GM19351 (cell line): ENCODE measurements at regions not wholly inside any gene's neighbourhood (a gene's known extent, or its start where the extent isn't known, plus 50 kb on each side); places are given as distances from the start of the nearest gene placed in this dataset.

ENCODE experiments used
- ATAC-seq: cut with Tn5 transposase; IDR thresholded peaks from one replicate; pipeline ENCODE4 v1.9.1; 2021; ENCODE audit warnings: mild to moderate bottlenecking, moderate library complexity; ENCODE audit not compliant: unreplicated experiment

DNA sequence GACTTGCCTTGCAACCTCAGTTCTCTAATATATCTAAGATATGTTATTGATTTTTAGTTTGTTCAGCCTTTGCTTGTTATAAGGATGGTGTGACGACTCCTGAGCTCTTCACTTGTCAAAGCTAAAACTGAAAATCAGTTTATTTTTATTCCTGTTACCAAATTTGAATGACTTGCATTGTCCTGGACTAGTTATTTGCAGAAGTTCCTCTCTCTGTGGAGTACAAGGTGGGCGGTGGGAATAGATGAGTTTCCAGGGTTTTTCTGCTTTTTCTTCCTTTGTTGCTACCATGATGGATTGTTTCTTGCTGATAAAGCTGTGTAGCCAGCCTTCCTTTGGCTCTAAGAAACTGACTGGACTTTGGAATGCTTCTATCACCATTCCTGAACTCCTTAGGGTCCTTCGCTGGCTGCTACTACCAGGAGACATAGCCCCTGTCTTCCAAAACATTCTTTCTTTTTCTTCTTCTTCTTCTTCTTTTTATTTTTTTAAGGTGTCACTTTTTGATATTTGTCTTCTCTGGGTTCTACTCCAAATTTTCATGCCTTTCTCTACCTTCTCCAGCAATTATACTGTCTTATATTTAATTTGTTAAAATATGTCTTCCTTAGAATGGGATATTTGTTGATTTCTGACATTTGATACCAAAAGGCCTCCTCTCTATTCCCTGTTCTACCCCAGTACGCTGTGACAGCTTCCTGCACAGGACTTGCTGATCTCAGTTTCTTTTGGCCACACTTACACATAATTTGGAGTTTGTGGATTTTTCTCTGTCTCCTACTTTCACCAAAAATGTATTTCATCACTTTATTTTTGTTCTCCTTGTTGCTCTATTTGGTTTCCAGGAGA, 145.1 kb upstream of the THRB start:
- ATAC-seq: no peak

DNA sequence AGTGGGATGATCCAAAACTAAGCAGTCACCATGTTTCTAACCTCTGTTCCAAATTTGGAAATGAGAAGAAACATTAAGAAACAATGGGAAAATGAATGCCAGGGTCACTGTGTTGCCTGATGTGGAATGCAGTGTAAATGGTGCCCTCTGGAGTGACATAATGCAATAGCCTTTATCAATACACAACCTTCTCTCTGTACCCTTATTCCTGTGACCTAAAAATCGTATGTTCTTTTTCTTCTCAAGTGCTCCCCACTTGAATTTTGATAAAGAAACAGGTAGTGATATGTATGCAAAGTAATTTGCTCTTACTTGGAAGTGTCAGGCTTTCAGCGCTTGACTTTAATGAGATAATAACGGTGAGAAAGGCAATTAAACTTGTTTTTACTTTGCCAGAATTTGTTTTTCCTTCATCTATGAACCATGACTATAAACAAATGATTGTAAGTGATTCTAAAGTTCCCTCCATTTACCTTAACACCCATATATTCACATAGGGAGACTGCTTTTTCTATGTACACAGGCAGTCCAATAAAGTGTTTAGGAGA, 145.8 kb upstream of the THRB start:
- no peak for ATAC-seq

DNA sequence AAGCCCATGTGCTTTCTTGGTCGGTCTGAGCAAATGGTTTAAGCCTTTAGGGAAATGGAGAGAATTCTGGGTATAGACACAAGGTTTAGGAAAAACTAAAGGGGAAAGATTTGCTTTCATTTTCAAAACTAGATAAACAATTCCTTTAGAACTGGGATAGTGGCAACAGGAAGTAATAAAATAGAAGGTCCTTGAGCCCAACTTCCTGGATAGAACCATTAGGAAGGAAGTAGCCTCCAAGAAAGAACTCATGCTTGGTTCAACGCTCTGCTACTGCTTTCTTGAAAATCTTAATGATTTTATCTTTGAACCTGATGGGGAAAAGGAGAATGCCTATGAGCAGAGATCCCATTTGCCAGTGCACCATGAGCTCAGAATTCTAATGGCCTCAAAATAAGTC, 147.0 kb upstream of the THRB start:
- ATAC-seq: no peak

DNA sequence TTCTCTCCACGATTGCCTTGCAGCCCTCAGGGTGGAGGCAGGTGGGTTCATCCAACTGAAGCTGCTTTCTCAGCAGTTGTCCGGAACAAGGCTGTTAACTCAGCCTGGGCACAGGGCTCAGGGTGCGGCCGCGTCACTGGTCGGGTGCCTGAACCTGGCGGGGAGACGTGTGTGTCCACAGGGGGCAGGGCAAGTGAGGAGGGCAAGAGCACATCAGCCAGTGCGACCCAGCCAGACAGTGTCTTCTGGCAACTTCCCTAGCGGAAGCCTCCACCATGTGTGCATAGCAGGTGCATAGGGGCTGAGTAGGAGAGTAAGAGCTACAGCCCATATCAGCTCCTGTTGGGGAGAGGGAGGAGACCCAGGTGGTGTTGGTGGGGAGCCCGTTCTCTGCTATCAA, 150.4 kb upstream of the THRB start:
- no peak for ATAC-seq

DNA sequence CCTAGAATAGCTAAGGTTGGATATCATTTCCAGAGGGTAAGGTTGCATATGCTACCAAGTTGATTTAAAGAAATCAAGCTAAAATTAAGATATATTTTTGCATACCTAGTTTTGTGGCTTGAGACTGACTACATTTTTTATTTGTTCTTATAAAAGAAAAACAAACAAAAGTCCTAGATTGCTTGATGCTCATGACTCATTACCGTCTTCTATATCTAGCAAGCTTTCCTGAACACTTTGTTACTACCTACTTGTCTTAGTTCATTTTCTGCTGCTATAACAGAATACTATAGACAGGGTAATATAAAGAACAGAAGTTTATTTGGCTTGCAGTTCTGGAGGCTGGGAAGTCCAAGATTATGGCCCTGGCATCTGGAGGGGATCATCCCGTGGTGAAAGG, 152.1 kb upstream of the THRB start:
- ATAC-seq: no peak

DNA sequence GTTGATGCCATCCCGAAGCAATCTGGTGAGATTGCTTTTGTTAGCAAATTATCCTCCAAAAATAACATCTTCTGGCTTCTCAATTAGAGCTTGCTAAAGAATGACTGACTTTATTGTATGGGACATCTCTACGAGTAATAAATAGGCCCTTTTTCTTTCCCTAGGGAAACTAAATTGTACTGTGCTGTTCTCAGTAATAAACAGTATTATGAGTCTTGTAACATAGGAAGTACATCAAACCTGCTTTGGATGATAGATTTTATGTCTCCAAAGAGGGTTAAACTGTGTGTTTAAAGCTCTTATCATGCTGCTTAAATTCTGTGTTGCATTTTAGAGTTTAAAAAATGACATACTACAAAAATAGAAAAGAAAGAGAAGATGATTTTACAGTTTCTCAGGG, 153.4 kb upstream of the THRB start:
- ATAC-seq: no peak

DNA sequence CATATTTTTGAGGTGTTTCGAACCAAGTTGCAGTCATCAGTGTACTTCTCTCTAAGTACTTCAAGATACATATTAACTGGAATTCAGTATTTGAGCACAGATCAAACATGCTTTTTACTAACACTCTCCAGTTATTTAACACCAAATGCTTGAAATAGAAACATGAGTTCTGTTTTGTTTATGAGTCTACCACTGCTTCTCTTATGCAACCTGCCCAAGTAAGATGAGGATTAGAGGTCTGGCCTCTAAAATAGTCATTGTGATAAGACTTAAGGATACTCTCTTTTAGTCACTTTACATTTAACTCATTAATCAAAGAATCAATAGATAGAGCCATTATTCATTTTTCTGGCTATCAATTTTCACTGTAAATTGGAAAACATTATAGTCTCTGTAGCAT, 156.2 kb upstream of the THRB start:
- no peak for ATAC-seq

DNA sequence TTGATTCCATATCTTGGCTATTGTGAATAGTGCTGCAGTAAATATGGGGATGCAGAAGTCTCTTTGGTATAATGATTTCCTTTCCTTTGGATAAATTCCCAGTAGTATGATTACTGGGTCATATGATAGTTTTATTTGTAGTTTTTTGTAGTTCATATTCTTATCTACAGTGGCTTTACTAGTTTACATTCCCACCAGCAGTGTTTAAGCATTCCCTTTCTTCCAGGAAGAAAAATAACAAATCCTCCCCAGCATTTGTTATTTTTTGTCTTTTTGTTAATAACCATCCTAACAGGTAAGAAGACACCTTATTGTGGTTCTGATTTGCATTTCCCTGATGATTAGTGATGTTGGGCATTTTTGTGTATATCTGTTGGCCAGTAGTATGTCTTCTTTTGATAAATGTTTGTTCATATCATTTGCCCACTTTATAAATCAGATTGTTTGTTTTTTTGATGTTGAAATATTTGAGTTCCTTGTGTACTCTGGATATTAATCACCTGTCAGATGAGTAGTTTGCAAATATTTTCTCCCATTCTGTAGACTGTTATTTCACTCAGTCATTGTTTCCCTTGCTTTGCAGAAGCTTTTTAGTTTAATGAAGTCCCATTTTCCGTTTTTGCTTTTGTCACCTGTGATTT, 163.3 kb upstream of the THRB start:
- no peak for ATAC-seq

DNA sequence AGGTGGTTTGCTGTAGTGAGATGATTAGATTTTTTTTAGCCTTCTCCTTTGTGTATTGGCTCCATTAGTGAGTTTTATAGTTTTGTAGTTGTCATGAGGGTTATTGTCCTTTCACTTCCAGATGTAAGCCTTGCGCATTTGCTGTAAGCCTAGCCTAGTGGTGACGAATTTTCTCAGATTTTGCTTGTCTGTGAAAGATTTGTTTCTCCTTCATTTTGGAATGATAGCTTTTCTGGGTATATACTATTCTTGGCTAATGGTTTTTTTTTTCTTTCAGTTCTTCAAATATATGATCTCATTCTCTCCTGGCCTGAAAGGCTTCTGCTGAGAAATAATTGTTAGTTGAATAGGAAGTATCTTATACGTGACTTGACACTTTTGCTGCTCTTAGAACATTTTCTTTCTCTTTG, 166.5 kb upstream of the THRB start:
- no peak for ATAC-seq

DNA sequence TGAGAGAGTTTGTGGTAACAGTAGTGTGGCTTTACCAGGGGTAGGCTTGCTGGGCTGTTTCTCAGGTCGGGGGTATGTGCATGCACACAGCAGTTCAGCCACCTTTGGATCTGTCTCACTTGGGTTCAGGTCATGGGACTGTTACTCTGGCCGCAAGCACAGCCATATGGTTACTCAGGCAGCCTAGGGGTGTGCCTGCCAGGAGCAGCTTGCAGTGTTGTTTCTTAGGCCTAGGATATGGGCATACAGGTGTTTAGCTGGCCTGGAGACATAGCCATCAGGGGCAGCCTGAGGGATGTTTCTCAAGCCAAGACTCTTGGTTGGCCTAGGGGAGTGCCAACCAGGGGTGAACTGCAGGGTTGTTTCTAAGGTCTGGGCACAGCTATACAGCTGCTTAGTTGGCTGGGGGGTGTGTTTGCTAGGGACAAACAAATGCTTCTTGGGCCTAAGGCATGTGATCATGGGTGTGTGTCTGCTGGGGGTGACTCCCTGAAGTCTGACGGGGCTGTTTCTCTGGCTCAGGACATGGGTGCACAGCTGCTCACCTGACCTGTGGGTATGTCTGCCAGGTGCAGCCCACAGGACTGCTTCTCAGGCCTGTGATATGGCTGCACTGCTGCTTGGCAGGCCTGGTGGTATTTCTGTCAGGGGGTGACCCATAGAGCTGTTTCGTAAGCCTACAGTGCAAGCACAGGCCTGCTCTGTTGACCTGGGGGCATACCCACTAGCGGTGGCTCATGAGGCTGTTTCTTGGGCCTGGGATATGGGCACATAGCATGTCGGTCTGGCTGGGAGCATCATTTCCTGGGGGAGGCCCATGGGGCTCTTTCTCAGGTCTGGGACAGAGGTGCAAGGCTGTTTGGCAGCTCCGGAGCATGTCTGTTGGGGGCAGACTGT, 168.0 kb upstream of the THRB start:
- no peak for ATAC-seq

DNA sequence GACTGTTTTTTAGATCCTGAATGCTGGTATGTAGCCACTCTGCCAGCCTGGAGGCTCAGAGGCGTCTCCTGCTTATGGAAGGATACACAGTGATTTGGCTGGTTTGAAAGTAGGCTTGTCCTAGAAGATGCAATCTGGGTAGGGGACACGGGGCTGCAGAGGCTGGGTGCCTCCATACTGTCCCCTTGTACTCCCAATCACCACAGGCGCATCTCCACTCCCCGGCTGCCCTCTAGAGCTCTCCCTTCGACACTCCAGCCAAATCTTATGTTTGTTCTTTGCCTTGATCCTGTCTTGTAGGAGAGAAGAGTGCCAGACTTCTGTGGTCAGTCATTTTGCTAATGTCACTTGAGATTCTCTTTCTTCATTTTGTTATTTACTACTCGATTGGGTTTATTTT, 168.8 kb upstream of the THRB start:
- no peak for ATAC-seq

DNA sequence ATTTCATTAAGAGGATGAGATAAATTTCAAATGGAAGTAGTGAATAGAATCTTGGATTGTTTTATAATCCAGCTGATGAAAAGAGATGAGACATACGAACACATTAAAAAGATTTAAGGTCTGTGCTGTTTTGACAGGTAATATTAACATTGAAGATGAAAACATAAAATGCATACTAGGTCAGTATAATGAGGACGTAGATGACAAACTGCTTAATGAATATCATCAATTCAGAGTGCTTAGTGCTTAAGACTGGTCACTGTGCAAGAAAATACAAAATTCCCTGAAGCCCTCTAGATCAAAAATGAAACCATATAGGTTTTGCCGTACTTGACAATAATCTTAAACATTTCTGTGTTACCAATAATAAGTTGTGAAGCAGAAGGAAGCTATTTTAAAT, 173.4 kb upstream of the THRB start:
- ATAC-seq: no peak

DNA sequence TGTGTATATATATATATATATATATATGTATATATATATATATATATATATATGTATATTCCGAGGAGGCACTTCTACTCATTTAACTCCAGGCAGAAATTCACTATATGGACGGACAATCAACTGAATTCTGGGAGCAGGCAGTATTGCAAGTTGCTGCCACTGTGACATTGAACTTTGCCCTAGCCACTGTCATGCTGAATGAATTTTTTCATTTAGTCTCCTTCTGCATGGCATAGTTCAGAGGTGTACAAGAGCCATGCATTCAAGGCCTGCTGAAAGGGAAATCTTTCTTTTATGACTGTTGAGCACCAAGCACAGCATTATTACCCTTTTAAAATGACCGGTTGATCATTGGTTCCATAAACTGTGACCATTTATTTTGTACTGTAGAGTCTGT, 176.2 kb upstream of the THRB start:
- no peak for ATAC-seq

DNA sequence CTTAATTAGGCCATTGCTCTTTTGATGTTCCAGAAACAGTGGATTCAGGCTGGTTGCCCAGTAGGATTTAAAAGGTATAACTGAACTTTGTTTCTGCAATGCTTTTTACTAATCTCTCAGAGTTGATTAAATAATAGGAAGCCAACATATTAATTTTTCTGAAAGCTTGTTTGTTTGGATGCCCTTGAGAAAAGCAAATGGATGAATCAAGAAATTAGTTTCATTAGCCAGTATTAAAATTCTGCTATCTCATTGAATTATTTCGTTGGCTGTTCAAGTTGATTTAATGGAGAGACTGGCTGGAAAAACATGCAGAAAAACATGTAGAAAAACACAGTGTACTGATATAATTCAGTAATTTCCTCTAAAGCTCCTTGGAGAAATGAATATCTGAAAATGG, 178.9 kb upstream of the THRB start:
- ATAC-seq: no peak

DNA sequence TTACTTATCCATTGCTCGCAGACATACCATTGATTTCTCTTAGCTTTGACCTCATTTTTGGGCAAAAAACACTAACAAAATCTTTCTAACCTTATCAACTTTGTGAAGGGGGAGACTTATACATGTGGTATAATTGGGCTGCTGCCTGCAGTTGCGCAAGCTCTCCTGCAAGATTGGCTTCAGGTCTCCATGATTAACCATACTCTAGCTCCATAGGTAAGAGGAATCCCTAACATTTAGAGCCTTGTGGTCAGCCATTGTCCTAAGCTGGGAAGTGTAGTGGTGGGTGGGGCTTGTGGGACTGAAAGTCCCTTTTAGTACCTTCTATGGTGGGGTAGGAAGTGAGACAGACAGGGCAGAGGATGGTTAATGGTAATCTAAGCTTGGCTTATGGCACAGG, 179.6 kb upstream of the THRB start:
- ATAC-seq: no peak

DNA sequence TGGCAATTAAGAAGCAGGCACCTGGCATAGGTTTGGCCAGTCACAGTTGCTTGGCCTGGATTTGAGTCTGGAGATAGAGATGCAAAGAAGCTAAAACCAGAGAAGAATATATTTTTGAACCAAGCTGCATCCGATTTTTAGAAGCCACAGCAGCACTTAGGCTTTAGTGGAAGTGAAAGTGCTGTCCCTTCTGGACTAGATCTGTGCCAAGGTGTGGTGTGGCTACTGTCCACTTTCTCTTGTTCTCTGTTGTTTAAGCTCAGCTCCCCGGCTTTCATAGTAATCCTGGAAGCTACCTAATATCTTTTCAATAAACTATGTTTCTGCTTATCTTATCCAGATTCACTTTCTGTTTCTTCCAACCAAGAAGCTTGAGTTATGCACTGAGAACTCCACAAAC, 183.4 kb upstream of the THRB start:
- peak; percentile 34 for ATAC-seq

DNA sequence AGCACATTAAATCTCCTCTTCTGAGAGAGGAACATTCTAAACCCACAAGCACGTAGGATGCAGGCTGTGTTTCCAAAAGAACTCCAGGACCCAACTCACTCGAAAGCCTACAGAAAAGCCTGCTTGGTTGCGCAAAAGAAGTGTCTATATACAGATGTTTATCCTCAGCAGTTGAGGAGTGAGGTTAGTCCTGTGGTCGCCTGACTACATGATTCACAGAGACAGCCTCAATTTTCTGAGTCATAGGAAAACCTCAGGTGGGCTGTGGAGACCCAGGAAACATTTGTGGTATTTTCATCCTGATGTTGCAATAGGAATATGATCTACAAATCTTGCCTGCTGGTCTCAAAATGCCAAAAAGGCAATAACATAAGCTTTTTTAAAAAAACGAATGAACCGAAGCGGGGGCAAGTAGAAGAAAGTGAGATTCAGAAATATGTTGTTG, 183.8 kb upstream of the THRB start:
- ATAC-seq: peak; percentile 47

DNA sequence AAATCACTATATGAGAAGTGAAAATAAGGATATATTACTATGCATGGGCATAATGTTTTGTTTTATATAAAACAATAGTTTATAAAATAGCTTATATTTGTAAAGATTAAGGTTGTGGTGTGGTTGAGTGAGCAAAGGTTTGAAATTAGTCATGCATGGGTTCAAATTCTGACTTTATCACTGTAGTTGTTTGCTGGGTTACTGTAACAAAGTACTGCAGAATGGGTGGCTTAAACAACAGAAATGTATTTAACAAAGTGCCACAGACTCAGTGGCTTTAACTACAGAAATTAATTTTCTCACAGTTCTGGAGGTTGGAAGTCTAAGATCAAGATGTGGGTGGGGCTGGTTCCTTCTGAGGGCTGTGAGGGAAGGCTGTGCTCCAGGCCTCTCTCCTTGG, 184.8 kb upstream of the THRB start:
- ATAC-seq: no peak

DNA sequence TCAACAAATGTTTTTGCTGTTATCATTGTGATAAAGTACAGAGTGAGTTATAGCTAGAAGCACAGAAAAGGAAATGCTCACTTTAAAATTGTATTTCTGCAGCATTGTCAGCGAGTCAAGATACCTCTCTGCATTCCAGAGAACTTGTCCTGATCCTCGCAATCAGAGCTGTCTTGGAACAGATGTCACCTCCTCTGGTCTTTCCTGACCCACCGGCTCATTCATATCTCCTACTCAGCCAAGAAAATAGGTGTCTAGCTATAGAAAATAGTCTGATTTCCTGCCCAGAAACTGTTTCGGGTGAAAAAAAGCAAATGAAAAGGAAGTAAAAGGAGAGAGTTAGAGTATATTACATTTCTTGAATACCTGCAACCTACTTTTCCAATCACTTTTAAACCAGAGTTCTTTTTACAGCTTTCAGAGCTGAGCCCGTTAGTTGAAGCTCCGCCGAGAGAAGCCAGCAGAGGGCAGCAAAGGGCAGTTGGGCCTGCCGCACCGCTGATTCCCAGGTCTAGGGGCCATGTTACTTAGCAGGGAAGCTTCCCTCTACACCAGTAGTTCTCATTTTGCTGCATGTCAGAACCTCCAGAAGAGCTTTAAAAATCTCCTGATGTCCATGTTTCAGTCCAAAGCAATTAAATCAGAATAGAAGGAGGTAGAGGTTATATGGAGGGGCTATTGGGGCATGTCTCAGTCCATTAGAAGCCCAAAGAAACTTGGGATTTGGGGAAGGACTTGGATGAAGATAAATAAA, 185.7 kb upstream of the THRB start:
- peak; percentile 74 for ATAC-seq

DNA sequence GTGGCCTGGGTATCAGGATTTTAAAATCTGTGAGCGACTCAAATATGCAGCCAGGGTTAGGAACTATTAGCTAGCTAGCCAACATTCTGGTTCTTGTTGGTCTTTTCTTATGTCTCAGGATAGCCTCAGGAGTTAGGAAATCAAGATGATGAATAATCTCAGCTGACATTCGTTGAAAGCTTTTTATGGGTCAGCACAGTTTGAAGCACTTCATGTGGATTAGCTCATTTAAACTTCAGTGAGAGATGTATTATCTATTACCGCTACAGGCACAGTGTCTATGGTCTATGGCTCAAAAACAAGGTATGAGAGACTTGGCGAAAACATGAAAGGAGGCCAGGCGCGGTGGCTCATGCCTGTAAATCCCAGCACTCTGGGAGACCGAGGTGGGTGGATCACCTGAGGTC, 187.5 kb upstream of the THRB start:
- no peak for ATAC-seq

DNA sequence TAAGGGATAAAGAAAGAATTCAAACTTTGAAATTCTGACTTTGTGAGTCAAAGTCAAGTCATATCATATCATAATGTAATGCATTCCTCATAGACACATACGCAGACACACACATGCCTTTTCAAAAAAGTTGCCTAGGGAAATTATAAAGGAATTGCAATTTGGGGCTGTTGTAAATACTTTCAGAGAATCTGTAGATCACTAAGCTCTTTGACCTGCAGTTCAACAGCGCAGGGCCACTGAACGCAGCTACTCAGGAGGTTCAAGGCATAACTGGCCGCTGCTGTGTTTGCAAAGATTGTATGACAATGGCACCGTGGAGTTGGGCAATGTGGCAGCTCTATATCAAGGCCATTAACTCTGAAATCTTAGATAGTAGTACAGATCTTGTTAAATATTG, 188.4 kb upstream of the THRB start:
- no peak for ATAC-seq
